ENCODE measurements at regions not wholly inside any gene's neighbourhood (a gene's known extent, or its start where the extent isn't known, plus 50 kb on each side); places are given as distances from the start of the nearest gene placed in this dataset.

DNA sequence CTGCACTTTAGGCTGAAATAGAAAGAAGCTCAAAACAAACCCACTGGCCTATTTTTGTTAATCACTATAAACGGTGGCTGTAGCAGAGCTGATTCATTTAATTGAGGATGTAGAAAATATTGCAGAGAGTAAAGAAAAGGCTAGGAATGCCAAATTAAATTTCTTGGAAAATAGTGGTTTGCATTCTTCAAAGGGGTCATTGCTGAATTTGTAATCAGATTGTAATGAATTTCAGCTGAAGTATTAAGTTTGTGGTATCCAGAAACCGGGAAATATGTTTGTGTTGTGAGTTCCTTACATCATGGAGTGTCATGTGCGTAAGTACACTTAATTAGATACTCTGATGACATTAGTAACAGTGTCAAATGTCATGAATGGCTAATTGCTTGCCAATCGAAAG is 203.0 kb downstream of the SAMD5 start:
- Histone ChIP-seq H3K4me3 (ENCODE audit: low read length in 2 of 2) (no peak overlapping the region), H3K27ac (ENCODE audit: low read depth in 2 of 2, low read length in 2 of 2) (no peak overlapping the region), H3K9ac (ENCODE audit: low read depth in 1 of 2, low read length in 2 of 2) (no peak overlapping the region), H3K36me3 (ENCODE audit: control insufficient read depth in 2 of 2, insufficient read depth in 2 of 2, low read length in 2 of 2) (no peaks in the 10 kb centered on the region), H3K9me3 (ENCODE audit: control insufficient read depth in 2 of 2, low read length in 2 of 2) (no peaks in the 10 kb centered on the region), H3K27me3 (ENCODE audit: control insufficient read depth in 2 of 2, insufficient read depth in 2 of 2, low read length in 2 of 2) (no peaks in the 10 kb centered on the region), H3K4me1 (ENCODE audit: control insufficient read depth in 2 of 2, insufficient read depth in 2 of 2, low read length in 2 of 2) (no peaks in the 10 kb centered on the region)

GRCh38 chr6:147712841-147713240 is 204.4 kb downstream of the SAMD5 start:
- no peak overlapping the region for H3K4me3 ChIP-seq (ENCODE audit: low read length in 2 of 2)

DNA sequence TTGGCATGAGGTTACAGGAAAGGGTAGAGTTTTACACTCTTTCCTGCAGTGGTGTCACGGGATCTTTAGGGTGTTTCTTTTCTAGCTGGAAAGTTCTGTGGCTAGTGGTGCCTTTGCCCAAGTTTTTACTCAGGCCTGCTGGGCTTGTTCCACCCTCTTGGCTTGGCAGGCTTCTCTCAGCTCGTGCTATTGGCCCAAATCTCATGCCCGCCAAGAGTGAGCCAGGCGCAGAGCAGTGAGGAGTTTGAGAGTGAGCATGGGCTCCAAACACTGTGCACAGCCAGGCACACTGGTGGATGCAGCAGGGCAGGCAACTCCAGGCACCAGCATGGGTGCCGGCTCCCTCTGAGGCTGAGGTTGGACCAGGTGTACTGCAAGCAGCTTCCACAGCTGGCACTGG is 206.5 kb downstream of the SAMD5 start:
- no peaks in the 10 kb centered on the region for H3K27me3 ChIP-seq (ENCODE audit: control insufficient read depth in 2 of 2, insufficient read depth in 2 of 2, low read length in 2 of 2)
- no peak overlapping the region for H3K27ac ChIP-seq (ENCODE audit: low read depth in 2 of 2, low read length in 2 of 2)
- H3K4me1 ChIP-seq (ENCODE audit: control insufficient read depth in 2 of 2, insufficient read depth in 2 of 2, low read length in 2 of 2) = no peaks in the 10 kb centered on the region
- no peak overlapping the region for H3K9ac ChIP-seq (ENCODE audit: low read depth in 1 of 2, low read length in 2 of 2)
- no peak overlapping the region for H3K4me3 ChIP-seq (ENCODE audit: low read length in 2 of 2)
- no peaks in the 10 kb centered on the region for H3K36me3 ChIP-seq (ENCODE audit: control insufficient read depth in 2 of 2, insufficient read depth in 2 of 2, low read length in 2 of 2)
- H3K9me3 ChIP-seq (ENCODE audit: control insufficient read depth in 2 of 2, low read length in 2 of 2) = no peaks in the 10 kb centered on the region

More at GRCh38 chr6:147712841-147713240, 204.4 kb downstream of the SAMD5 start:
- Histone ChIP-seq H3K27me3 (ENCODE audit: control insufficient read depth in 2 of 2, insufficient read depth in 2 of 2, low read length in 2 of 2) (no peaks in the 10 kb centered on the region), H3K4me1 (ENCODE audit: control insufficient read depth in 2 of 2, insufficient read depth in 2 of 2, low read length in 2 of 2) (no peaks in the 10 kb centered on the region), H3K9ac (ENCODE audit: low read depth in 1 of 2, low read length in 2 of 2) (no peak overlapping the region), H3K9me3 (ENCODE audit: control insufficient read depth in 2 of 2, low read length in 2 of 2) (no peaks in the 10 kb centered on the region), H3K27ac (ENCODE audit: low read depth in 2 of 2, low read length in 2 of 2) (no peak overlapping the region), H3K36me3 (ENCODE audit: control insufficient read depth in 2 of 2, insufficient read depth in 2 of 2, low read length in 2 of 2) (no peaks in the 10 kb centered on the region)

DNA sequence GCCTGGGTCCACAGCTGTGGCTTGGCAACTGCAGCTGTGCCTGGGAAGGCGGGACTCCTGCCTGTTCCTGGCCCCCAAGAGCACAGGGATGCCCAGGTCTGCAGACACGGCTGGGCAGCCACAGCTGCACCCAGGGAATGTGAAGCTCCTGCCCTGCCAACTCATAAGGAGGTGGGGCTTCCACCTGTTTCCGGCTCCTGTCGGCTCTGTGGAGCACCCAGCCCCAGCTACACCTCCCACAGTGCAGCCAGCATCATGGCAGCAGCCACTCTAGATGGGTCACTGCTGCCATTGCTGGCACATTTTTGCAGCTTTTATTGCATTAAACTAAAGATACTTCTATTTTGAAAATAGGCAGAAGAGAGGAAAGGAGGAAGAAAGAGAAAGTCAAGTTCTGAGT is 207.9 kb downstream of the SAMD5 start:
- H3K9me3 ChIP-seq (ENCODE audit: control insufficient read depth in 2 of 2, low read length in 2 of 2) = no peaks in the 10 kb centered on the region
- H3K27me3 ChIP-seq (ENCODE audit: control insufficient read depth in 2 of 2, insufficient read depth in 2 of 2, low read length in 2 of 2) = no peaks in the 10 kb centered on the region

DNA sequence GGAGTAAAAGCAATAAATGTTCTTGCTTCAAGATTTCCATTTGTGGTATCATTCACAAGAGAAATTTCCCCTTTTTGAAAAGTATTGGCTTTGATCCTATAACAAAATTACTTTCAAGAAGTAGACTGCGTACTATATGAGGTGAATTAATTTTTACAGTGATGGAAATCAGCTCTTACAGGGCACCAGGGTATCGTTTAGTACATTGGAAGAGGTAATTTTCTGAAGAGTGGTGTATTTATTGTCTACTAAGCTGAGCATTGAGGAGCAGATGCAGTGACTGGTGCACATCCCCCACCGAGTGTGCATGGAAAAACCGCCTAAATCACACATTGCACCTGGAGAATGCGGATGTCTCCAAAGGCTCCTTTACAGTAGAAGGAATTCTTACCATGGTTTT is 209.5 kb downstream of the SAMD5 start:
- H3K36me3 ChIP-seq (ENCODE audit: control insufficient read depth in 2 of 2, insufficient read depth in 2 of 2, low read length in 2 of 2) = no peaks in the 10 kb centered on the region
- H3K27ac ChIP-seq (ENCODE audit: low read depth in 2 of 2, low read length in 2 of 2) = no peak overlapping the region
- no peaks in the 10 kb centered on the region for H3K4me1 ChIP-seq (ENCODE audit: control insufficient read depth in 2 of 2, insufficient read depth in 2 of 2, low read length in 2 of 2)
- no peaks in the 10 kb centered on the region for H3K27me3 ChIP-seq (ENCODE audit: control insufficient read depth in 2 of 2, insufficient read depth in 2 of 2, low read length in 2 of 2)
- no peak overlapping the region for H3K4me3 ChIP-seq (ENCODE audit: low read length in 2 of 2)
- no peaks in the 10 kb centered on the region for H3K9me3 ChIP-seq (ENCODE audit: control insufficient read depth in 2 of 2, low read length in 2 of 2)
- H3K9ac ChIP-seq (ENCODE audit: low read depth in 1 of 2, low read length in 2 of 2) = no peak overlapping the region

More for the DNA sequence above, 207.9 kb downstream of the SAMD5 start:
- no peak overlapping the region for H3K9ac ChIP-seq (ENCODE audit: low read depth in 1 of 2, low read length in 2 of 2)
- no peak overlapping the region for H3K27ac ChIP-seq (ENCODE audit: low read depth in 2 of 2, low read length in 2 of 2)
- no peaks in the 10 kb centered on the region for H3K36me3 ChIP-seq (ENCODE audit: control insufficient read depth in 2 of 2, insufficient read depth in 2 of 2, low read length in 2 of 2)
- no peak overlapping the region for H3K4me3 ChIP-seq (ENCODE audit: low read length in 2 of 2)
- no peaks in the 10 kb centered on the region for H3K4me1 ChIP-seq (ENCODE audit: control insufficient read depth in 2 of 2, insufficient read depth in 2 of 2, low read length in 2 of 2)

DNA sequence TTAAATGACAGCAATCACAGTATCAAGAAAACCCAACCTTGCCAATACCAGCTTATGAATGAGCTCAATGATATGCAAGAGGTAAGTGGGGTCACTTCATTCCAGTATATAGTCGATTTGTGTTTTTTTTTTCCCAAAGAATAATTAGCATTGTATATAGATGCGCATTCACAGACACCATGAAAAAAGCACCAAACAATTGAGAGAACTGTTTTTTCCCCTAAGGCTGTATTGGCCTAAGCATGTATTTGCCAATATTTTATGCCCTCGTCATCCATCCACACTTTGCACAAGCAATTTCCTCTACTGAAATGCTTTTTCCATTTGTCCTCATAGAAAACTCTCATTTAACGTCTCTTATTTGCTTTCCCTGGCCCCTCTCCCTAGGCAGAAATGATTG is 213.7 kb downstream of the SAMD5 start:
- Histone ChIP-seq H3K4me3 (ENCODE audit: low read length in 2 of 2) (no peak overlapping the region), H3K27ac (ENCODE audit: low read depth in 2 of 2, low read length in 2 of 2) (no peak overlapping the region), H3K4me1 (ENCODE audit: control insufficient read depth in 2 of 2, insufficient read depth in 2 of 2, low read length in 2 of 2) (no peaks in the 10 kb centered on the region), H3K9ac (ENCODE audit: low read depth in 1 of 2, low read length in 2 of 2) (no peak overlapping the region), H3K9me3 (ENCODE audit: control insufficient read depth in 2 of 2, low read length in 2 of 2) (no peaks in the 10 kb centered on the region), H3K36me3 (ENCODE audit: control insufficient read depth in 2 of 2, insufficient read depth in 2 of 2, low read length in 2 of 2) (no peaks in the 10 kb centered on the region), H3K27me3 (ENCODE audit: control insufficient read depth in 2 of 2, insufficient read depth in 2 of 2, low read length in 2 of 2) (no peaks in the 10 kb centered on the region)

GRCh38 chr6:147724454-147724853 is 216.0 kb downstream of the SAMD5 start:
- Histone ChIP-seq H3K9me3 (ENCODE audit: control insufficient read depth in 2 of 2, low read length in 2 of 2) (no peaks in the 10 kb centered on the region), H3K27me3 (ENCODE audit: control insufficient read depth in 2 of 2, insufficient read depth in 2 of 2, low read length in 2 of 2) (no peaks in the 10 kb centered on the region), H3K9ac (ENCODE audit: low read depth in 1 of 2, low read length in 2 of 2) (no peak overlapping the region), H3K4me1 (ENCODE audit: control insufficient read depth in 2 of 2, insufficient read depth in 2 of 2, low read length in 2 of 2) (no peaks in the 10 kb centered on the region), H3K4me3 (ENCODE audit: low read length in 2 of 2) (no peak overlapping the region), H3K27ac (ENCODE audit: low read depth in 2 of 2, low read length in 2 of 2) (no peak overlapping the region), H3K36me3 (ENCODE audit: control insufficient read depth in 2 of 2, insufficient read depth in 2 of 2, low read length in 2 of 2) (no peaks in the 10 kb centered on the region)

- no peaks in the 10 kb centered on the region for H3K9me3 ChIP-seq (ENCODE audit: control insufficient read depth in 2 of 2, low read length in 2 of 2)
- H3K36me3 ChIP-seq (ENCODE audit: control insufficient read depth in 2 of 2, insufficient read depth in 2 of 2, low read length in 2 of 2) = no peaks in the 10 kb centered on the region
Observed at GRCh38 chr6:147726342-147726741, 217.9 kb downstream of the SAMD5 start.

GRCh38 chr6:147728903-147729302 is 220.4 kb downstream of the SAMD5 start:
- no peaks in the 10 kb centered on the region for H3K9me3 ChIP-seq (ENCODE audit: control insufficient read depth in 2 of 2, low read length in 2 of 2)
- H3K27me3 ChIP-seq (ENCODE audit: control insufficient read depth in 2 of 2, insufficient read depth in 2 of 2, low read length in 2 of 2) = no peaks in the 10 kb centered on the region
- H3K9ac ChIP-seq (ENCODE audit: low read depth in 1 of 2, low read length in 2 of 2) = no peak overlapping the region
- no peak overlapping the region for H3K4me3 ChIP-seq (ENCODE audit: low read length in 2 of 2)
- H3K27ac ChIP-seq (ENCODE audit: low read depth in 2 of 2, low read length in 2 of 2) = no peak overlapping the region
- no peaks in the 10 kb centered on the region for H3K4me1 ChIP-seq (ENCODE audit: control insufficient read depth in 2 of 2, insufficient read depth in 2 of 2, low read length in 2 of 2)
- H3K36me3 ChIP-seq (ENCODE audit: control insufficient read depth in 2 of 2, insufficient read depth in 2 of 2, low read length in 2 of 2) = no peaks in the 10 kb centered on the region

More at GRCh38 chr6:147726342-147726741, 217.9 kb downstream of the SAMD5 start:
- no peaks in the 10 kb centered on the region for H3K4me1 ChIP-seq (ENCODE audit: control insufficient read depth in 2 of 2, insufficient read depth in 2 of 2, low read length in 2 of 2)
- no peak overlapping the region for H3K4me3 ChIP-seq (ENCODE audit: low read length in 2 of 2)
- H3K27ac ChIP-seq (ENCODE audit: low read depth in 2 of 2, low read length in 2 of 2) = no peak overlapping the region
- H3K27me3 ChIP-seq (ENCODE audit: control insufficient read depth in 2 of 2, insufficient read depth in 2 of 2, low read length in 2 of 2) = no peaks in the 10 kb centered on the region
- H3K9ac ChIP-seq (ENCODE audit: low read depth in 1 of 2, low read length in 2 of 2) = no peak overlapping the region

- H3K9me3 ChIP-seq (ENCODE audit: control insufficient read depth in 2 of 2, low read length in 2 of 2) = no peaks in the 10 kb centered on the region
Observed at GRCh38 chr6:147733686-147734085, 225.2 kb downstream of the SAMD5 start.

GRCh38 chr6:147734151-147734550 is 225.7 kb downstream of the SAMD5 start:
- Histone ChIP-seq H3K9me3 (ENCODE audit: control insufficient read depth in 2 of 2, low read length in 2 of 2) (no peaks in the 10 kb centered on the region), H3K4me1 (ENCODE audit: control insufficient read depth in 2 of 2, insufficient read depth in 2 of 2, low read length in 2 of 2) (no peaks in the 10 kb centered on the region), H3K9ac (ENCODE audit: low read depth in 1 of 2, low read length in 2 of 2) (no peak overlapping the region), H3K4me3 (ENCODE audit: low read length in 2 of 2) (no peak overlapping the region), H3K27ac (ENCODE audit: low read depth in 2 of 2, low read length in 2 of 2) (no peak overlapping the region), H3K27me3 (ENCODE audit: control insufficient read depth in 2 of 2, insufficient read depth in 2 of 2, low read length in 2 of 2) (no peaks in the 10 kb centered on the region), H3K36me3 (ENCODE audit: control insufficient read depth in 2 of 2, insufficient read depth in 2 of 2, low read length in 2 of 2) (no peaks in the 10 kb centered on the region)

More at GRCh38 chr6:147733686-147734085, 225.2 kb downstream of the SAMD5 start:
- no peak overlapping the region for H3K9ac ChIP-seq (ENCODE audit: low read depth in 1 of 2, low read length in 2 of 2)
- H3K4me1 ChIP-seq (ENCODE audit: control insufficient read depth in 2 of 2, insufficient read depth in 2 of 2, low read length in 2 of 2) = no peaks in the 10 kb centered on the region
- H3K27ac ChIP-seq (ENCODE audit: low read depth in 2 of 2, low read length in 2 of 2) = no peak overlapping the region
- H3K27me3 ChIP-seq (ENCODE audit: control insufficient read depth in 2 of 2, insufficient read depth in 2 of 2, low read length in 2 of 2) = no peaks in the 10 kb centered on the region
- no peak overlapping the region for H3K4me3 ChIP-seq (ENCODE audit: low read length in 2 of 2)
- H3K36me3 ChIP-seq (ENCODE audit: control insufficient read depth in 2 of 2, insufficient read depth in 2 of 2, low read length in 2 of 2) = no peaks in the 10 kb centered on the region
